ENCODE measurements at regions not wholly inside any gene's neighbourhood (a gene's known extent, or its start where the extent isn't known, plus 50 kb on each side); places are given as distances from the start of the nearest gene placed in this dataset.

DNA sequence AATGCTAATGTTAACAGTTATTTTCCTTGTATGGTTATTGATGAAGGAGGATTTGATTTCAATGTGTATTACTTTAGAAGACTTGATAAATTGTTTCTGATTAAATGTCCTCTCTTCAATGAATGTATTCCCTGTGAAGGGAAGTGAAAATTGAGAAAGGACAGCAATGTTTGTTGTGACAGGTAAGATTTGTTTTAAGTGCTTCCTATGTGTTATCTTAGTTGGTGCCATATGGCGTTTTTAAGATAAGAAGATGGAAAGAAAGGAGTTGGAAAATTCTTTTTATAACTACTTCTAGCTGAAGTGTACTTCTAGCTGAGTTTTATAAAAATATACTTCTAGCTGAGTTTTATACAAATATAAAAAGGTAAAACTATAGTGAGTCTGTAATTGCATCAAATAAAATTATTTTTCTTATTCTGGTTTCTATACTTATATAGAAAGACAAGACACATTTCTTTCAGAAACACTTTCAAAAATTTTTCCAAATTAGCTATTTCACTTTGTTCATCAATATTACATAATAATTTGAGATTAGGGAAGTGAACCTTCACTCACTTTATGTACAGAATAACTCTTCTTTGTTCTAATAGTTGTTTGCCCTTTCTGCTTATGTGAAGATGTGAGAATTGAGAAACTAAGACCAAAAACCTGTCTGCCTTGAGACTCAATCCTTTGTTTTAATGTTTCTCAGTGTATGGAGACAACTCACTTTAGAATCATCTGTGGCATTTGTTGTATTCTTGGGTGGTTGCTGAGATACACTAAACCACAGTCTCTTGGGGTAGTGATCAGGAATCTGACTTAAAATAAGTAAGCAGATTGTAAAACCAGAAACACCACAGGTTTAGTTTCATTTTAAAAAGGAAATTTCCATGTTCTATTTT lies 382.9 kb upstream of the B3GALT2 start:
- Histone ChIP-seq H3K27ac (no peak overlapping the region), H3K4me3 (no peak overlapping the region), H3K9me3 (ENCODE audit: low read depth) (no peaks in the 10 kb centered on the region), H3K36me3 (no peaks in the 10 kb centered on the region), H3F3A (ENCODE audit: low read depth) (no peaks in the 10 kb centered on the region), H3K4me1 (no peaks in the 10 kb centered on the region), H3K4me2 (no peak overlapping the region), H3K9ac (no peak overlapping the region), H2AFZ (replicated peaks) (no peak overlapping the region), H4K20me1 (ENCODE audit: low read depth) (no peaks in the 10 kb centered on the region), H3K79me2 (ENCODE audit: low read depth) (no peaks in the 10 kb centered on the region), H3K27me3 (no peaks in the 10 kb centered on the region)
- no peaks in the 10 kb centered on the region for H3K36me3 Mint-ChIP-seq
- no peak overlapping the region for H3K27ac Mint-ChIP-seq
- no peak for DNase-seq (ENCODE audit: low spot score)
- TF ChIP-seq EZH2 (IDR thresholded peaks at IDR 0.05) = no peak
- TF ChIP-seq EZH2phosphoT487 (IDR thresholded peaks at IDR 0.05) = no peak
- TF ChIP-seq, protein P1, sequence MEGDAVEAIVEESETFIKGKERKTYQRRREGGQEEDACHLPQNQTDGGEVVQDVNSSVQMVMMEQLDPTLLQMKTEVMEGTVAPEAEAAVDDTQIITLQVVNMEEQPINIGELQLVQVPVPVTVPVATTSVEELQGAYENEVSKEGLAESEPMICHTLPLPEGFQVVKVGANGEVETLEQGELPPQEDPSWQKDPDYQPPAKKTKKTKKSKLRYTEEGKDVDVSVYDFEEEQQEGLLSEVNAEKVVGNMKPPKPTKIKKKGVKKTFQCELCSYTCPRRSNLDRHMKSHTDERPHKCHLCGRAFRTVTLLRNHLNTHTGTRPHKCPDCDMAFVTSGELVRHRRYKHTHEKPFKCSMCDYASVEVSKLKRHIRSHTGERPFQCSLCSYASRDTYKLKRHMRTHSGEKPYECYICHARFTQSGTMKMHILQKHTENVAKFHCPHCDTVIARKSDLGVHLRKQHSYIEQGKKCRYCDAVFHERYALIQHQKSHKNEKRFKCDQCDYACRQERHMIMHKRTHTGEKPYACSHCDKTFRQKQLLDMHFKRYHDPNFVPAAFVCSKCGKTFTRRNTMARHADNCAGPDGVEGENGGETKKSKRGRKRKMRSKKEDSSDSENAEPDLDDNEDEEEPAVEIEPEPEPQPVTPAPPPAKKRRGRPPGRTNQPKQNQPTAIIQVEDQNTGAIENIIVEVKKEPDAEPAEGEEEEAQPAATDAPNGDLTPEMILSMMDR (IDR thresholded peaks at IDR 0.05) = no peak
- peaks cover 16% of the 10 kb centered on the region for H3K9me3 Mint-ChIP-seq
- no peak overlapping the region for H3K4me3 Mint-ChIP-seq
- no peaks in the 10 kb centered on the region for H3K27me3 Mint-ChIP-seq (ENCODE audit: insufficient read depth, low read depth)
- H3K4me1 Mint-ChIP-seq = no peaks in the 10 kb centered on the region

DNA sequence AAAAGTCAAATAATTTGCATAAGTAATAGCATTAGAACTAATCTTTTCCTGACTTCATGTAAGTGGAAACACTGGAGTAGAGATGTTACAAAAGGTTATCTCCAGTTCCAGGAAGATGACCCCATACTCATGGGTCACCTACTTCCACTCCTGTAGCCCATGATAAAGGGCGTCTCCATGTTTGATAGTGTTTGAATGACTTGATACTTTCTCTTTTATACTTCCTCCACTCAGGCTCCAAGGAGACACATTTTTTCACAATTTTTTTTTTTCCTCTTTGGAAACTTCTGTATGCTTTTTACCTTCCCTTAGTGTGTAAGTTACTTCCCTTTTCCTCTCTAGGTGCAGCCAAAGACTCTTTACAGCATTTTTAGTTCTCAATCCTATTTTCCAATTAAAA lies 382.1 kb upstream of the B3GALT2 start:
- TF ChIP-seq, protein P1 (IDR thresholded peaks at IDR 0.05) = no peak
- TF ChIP-seq EZH2phosphoT487 (IDR thresholded peaks at IDR 0.05) (no peak), EZH2 (IDR thresholded peaks at IDR 0.05) (no peak)
- H3K27me3 ChIP-seq = no peaks in the 10 kb centered on the region
- H3K4me3 ChIP-seq = no peak overlapping the region
- H4K20me1 ChIP-seq (ENCODE audit: low read depth) = no peaks in the 10 kb centered on the region
- H3K79me2 ChIP-seq (ENCODE audit: low read depth) = no peaks in the 10 kb centered on the region
- H3K4me2 ChIP-seq = no peak overlapping the region
- Mint-ChIP-seq H3K4me1 (no peaks in the 10 kb centered on the region), H3K27ac (no peak overlapping the region), H3K36me3 (no peaks in the 10 kb centered on the region), H3K9me3 (peaks cover 16% of the 10 kb centered on the region), H3K27me3 (ENCODE audit: insufficient read depth, low read depth) (no peaks in the 10 kb centered on the region), H3K4me3 (no peak overlapping the region)
- no peak overlapping the region for H2AFZ ChIP-seq (replicated peaks)
- no peaks in the 10 kb centered on the region for H3F3A ChIP-seq (ENCODE audit: low read depth)
- H3K4me1 ChIP-seq = no peaks in the 10 kb centered on the region
- no peak for DNase-seq (ENCODE audit: low spot score)
- no peak overlapping the region for H3K27ac ChIP-seq
- H3K9ac ChIP-seq = no peak overlapping the region
- no peaks in the 10 kb centered on the region for H3K36me3 ChIP-seq
- no peaks in the 10 kb centered on the region for H3K9me3 ChIP-seq (ENCODE audit: low read depth)

DNA sequence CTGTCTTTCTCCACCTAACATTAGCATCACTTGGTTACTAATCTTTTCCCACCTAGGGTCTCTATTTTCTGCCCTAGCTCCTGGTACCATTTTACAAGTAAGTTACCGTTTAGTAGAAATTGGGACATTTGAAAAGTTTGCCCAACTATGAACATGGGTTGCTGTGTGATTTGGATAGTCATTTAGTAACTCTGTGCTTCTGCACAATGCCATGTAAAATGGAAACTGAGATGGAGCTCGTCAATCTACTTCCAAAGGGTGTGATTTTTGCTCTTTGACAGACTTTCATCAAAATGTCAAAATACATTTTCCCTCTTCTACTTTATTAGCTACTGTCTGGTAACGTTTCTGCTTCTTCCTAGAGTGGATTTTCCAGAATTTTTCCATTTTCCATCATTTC lies 381.5 kb upstream of the B3GALT2 start:
- Mint-ChIP-seq H3K27me3 (ENCODE audit: insufficient read depth, low read depth) (no peaks in the 10 kb centered on the region), H3K4me3 (no peak overlapping the region), H3K27ac (no peak overlapping the region), H3K9me3 (peaks cover 14% of the 10 kb centered on the region), H3K4me1 (no peaks in the 10 kb centered on the region), H3K36me3 (no peaks in the 10 kb centered on the region)
- Histone ChIP-seq H3K4me1 (no peaks in the 10 kb centered on the region), H3K4me3 (no peak overlapping the region), H2AFZ (replicated peaks) (no peak overlapping the region), H3K27ac (no peak overlapping the region), H3F3A (ENCODE audit: low read depth) (no peaks in the 10 kb centered on the region), H3K9me3 (ENCODE audit: low read depth) (no peaks in the 10 kb centered on the region), H3K79me2 (ENCODE audit: low read depth) (no peaks in the 10 kb centered on the region), H3K36me3 (no peaks in the 10 kb centered on the region), H3K4me2 (no peak overlapping the region), H3K27me3 (no peaks in the 10 kb centered on the region), H3K9ac (no peak overlapping the region), H4K20me1 (ENCODE audit: low read depth) (no peaks in the 10 kb centered on the region)
- DNase-seq (ENCODE audit: low spot score) = no peak
- TF ChIP-seq EZH2 (IDR thresholded peaks at IDR 0.05) (no peak), EZH2phosphoT487 (IDR thresholded peaks at IDR 0.05) (no peak)
- TF ChIP-seq, protein P1 (IDR thresholded peaks at IDR 0.05) = no peak

Data from neural progenitor cell (in vitro differentiated cells).